Natural killer cell (primary cell): ENCODE measurements at regions not wholly inside any gene's neighbourhood (a gene's known extent, or its start where the extent isn't known, plus 50 kb on each side); places are given as distances from the start of the nearest gene placed in this dataset.
A peak's percentile ranks its signal among the peaks of the same experiment; 100 is the strongest.

Experiments used
- ATAC-seq, 3 donors: fragments of 150-1000 bp in 2 of 3; fragments of 200-7000 bp in 1 of 3; cut with Tn5 transposase; 1 replicate in 1 of 3; 2 replicates in 2 of 3; pipeline ENCODE4 v1.10.0; 2021; ENCODE audit warnings: mild to moderate bottlenecking in 2 of 3, moderate library complexity in 2 of 3
- DNase-seq, 2 donors: peaks; one replicate each; pipeline versions ENCODE4 v3.0.0 to v3.0.0-alpha.2; 2013 to 2021; ENCODE audit warnings: mixed read lengths in 1 of 2
- H3K27ac ChIP-seq: one replicate; pipeline ENCODE4 v1.5.1; 2013; ENCODE audit warnings: mild to moderate bottlenecking, low read length
- H3K27me3 ChIP-seq: one replicate; pipeline ENCODE4 v1.6.1; 2013; ENCODE audit warnings: low read length; ENCODE audit not compliant: control insufficient read depth, insufficient read depth
- H3K36me3 ChIP-seq: one replicate; pipeline ENCODE4 v1.6.1; 2013; ENCODE audit warnings: low read length; ENCODE audit not compliant: control insufficient read depth, insufficient read depth
- H3K4me1 ChIP-seq: one replicate; pipeline ENCODE4 v1.6.1; 2013; ENCODE audit warnings: low read length; ENCODE audit not compliant: control insufficient read depth, insufficient read depth
- H3K4me3 ChIP-seq: one replicate; pipeline ENCODE4 v1.5.1; 2013; ENCODE audit warnings: low read length
- H3K9me3 ChIP-seq: one replicate; pipeline ENCODE4 v1.6.1; 2013; ENCODE audit warnings: low read length; ENCODE audit not compliant: control insufficient read depth, insufficient read depth
- H3K27ac Mint-ChIP-seq, 2 donors: one replicate each; pipeline ENCODE4 v1.8.0; 2022; ENCODE audit warnings: mild to moderate bottlenecking in 2 of 2, mixed read lengths in 2 of 2, moderate library complexity in 1 of 2
- H3K27me3 Mint-ChIP-seq, 2 donors: one replicate each; pipeline ENCODE4 v1.8.0; 2022; ENCODE audit warnings: low read depth in 2 of 2, mixed read lengths in 2 of 2
- H3K36me3 Mint-ChIP-seq: one replicate; pipeline ENCODE4 v1.8.0; 2022; ENCODE audit warnings: mixed read lengths
- H3K4me1 Mint-ChIP-seq, 2 donors: one replicate each; pipeline ENCODE4 v1.8.0; 2022; ENCODE audit warnings: mixed read lengths in 2 of 2
- H3K4me3 Mint-ChIP-seq: one replicate; pipeline ENCODE4 v1.8.0; 2022; ENCODE audit warnings: mild to moderate bottlenecking, moderate library complexity, mixed read lengths
- H3K9me3 Mint-ChIP-seq, 2 donors: one replicate each; pipeline ENCODE4 v1.8.0; 2022; ENCODE audit warnings: mixed read lengths in 2 of 2
- WGBS: methylation state at CpG from one replicate; pipeline ENCODE4 v1.1.7; 2013; ENCODE audit warnings: missing lambda C conversion rate; ENCODE audit not compliant: insufficient coverage; 5-methylcytosine and 5-hydroxymethylcytosine counted together
- intact Hi-C: fragments of 100-400 bp; cut with micrococcal nuclease; formaldehyde crosslinking; loops from one replicate; pipeline ENCODE4 v1.14.2; 2022
- TF ChIP-seq, protein P1 (sequence below): fragments of 200-600 bp; IDR thresholded peaks from one replicate; pipeline ENCODE4 v1.8.0; 2022; ENCODE audit warnings: antibody characterized with exemption

DNA sequence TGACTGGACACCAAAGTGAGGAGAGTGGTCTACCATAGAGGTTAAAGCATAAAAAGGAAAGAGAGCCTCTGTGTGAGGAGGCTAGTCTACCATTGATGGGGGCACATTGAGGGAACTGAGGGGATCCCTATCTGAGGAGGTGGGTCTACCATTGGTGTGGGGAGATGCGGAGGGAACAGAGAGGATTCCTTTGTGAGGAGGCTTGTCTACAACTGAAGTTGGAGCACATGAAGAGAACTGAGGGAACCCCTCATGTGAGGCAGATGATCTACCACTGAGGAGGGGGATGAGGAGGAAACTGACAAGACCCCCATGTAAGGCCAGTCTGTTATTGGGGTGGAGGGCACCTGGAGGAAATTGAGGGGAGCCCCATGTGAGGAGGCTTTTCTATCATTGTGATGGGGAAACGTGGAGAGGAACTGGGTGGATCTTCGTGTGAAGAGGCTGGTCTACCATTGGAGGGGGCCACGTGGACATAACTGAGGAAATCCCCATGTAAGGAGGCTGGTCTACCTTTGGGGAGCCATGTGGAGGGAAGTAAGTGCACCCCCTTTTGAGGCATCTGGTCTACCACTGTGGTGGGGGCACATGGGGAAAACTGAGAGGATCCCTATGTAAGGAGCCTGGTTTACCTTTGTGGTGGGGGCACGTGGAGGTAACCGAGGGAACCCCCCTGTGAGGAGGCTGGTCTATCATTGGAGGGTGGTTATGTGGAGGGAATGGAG, 160.1 kb downstream of the FBLN2 start:
- H3K27me3 Mint-ChIP-seq, result peaks cover 40 to 48% of the 10 kb centered on the region in 2 donors
- Histone ChIP-seq H3K27me3 (no peaks in the 10 kb centered on the region), H3K4me1 (no peaks in the 10 kb centered on the region), H3K27ac (no peak overlapping the region), H3K4me3 (no peak overlapping the region), H3K9me3 (peaks cover 4% of the 10 kb centered on the region), H3K36me3 (no peaks in the 10 kb centered on the region)
- DNase-seq (peak in 1 of 2 donors; percentile 3), ATAC-seq (no peak)
- peaks cover 0 to 2% of the 10 kb centered on the region in 2 donors for H3K9me3 Mint-ChIP-seq
- intact Hi-C loops, result no loop called here
- WGBS, result 76% methylated on average over 6 of the region's 6 CpGs
- H3K4me3 Mint-ChIP-seq, result no peak overlapping the region
- TF ChIP-seq, protein P1, sequence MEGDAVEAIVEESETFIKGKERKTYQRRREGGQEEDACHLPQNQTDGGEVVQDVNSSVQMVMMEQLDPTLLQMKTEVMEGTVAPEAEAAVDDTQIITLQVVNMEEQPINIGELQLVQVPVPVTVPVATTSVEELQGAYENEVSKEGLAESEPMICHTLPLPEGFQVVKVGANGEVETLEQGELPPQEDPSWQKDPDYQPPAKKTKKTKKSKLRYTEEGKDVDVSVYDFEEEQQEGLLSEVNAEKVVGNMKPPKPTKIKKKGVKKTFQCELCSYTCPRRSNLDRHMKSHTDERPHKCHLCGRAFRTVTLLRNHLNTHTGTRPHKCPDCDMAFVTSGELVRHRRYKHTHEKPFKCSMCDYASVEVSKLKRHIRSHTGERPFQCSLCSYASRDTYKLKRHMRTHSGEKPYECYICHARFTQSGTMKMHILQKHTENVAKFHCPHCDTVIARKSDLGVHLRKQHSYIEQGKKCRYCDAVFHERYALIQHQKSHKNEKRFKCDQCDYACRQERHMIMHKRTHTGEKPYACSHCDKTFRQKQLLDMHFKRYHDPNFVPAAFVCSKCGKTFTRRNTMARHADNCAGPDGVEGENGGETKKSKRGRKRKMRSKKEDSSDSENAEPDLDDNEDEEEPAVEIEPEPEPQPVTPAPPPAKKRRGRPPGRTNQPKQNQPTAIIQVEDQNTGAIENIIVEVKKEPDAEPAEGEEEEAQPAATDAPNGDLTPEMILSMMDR, result no peak
- no peaks in the 10 kb centered on the region for H3K4me1 Mint-ChIP-seq
- no peak overlapping the region for H3K27ac Mint-ChIP-seq
- no peaks in the 10 kb centered on the region for H3K36me3 Mint-ChIP-seq

DNA sequence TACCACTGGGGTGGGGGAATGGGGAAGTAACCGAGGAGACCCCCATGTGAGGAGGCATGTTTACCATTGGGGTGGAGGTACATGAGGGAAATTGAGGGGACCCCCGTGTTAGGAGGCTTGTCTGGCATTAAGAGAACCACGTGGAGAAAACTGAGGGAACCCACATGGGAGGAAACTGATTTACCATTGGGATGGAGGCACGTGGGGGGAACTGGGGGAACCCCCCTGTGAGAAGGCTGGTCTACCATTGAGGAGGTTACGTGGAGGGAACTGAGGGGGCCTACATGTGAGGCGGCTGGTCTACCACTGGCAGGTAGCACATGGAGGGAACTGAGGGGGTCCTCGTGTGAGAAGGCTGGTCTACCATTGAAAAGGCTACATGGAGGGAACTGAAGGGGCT, 159.4 kb downstream of the FBLN2 start:
- Histone ChIP-seq H3K9me3 (peaks cover 4% of the 10 kb centered on the region), H3K4me1 (no peaks in the 10 kb centered on the region), H3K27me3 (no peaks in the 10 kb centered on the region), H3K27ac (no peak overlapping the region), H3K36me3 (no peaks in the 10 kb centered on the region), H3K4me3 (no peak overlapping the region)
- Mint-ChIP-seq H3K36me3 (no peaks in the 10 kb centered on the region), H3K4me3 (no peak overlapping the region), H3K27me3 (peaks cover 41 to 45% of the 10 kb centered on the region in 2 donors), H3K4me1 (no peaks in the 10 kb centered on the region), H3K9me3 (peaks cover 0 to 2% of the 10 kb centered on the region in 2 donors), H3K27ac (no peak overlapping the region)
- 80% methylated on average over 7 of the region's 7 CpGs for WGBS
- TF ChIP-seq, protein P1, result no peak
- intact Hi-C loops, result no loop called here
- no peak for ATAC-seq
- DNase-seq, result peak in 1 of 2 donors; percentile 9

DNA sequence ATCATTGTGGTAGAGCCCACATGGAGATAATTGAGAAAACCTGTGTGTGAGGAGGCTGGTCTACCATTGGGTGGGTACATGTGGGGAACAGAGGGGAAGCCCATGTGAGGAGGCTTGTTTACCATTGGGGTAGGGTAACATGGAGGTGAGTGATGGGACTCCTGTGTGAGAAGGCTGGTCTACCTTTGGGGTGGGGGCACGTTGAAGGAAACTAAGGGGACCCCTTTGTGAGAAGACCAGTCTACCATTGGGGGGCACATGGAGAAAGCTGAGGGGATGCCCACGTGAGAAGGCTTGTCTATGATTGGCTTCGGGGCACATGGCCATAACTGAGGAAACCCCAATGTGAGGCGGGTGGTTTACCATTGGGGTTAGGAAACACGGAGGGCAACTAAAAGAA, 158.5 kb downstream of the FBLN2 start:
- Histone ChIP-seq H3K9me3 (peaks cover 4% of the 10 kb centered on the region), H3K4me1 (no peaks in the 10 kb centered on the region), H3K27me3 (no peaks in the 10 kb centered on the region), H3K36me3 (no peaks in the 10 kb centered on the region), H3K27ac (no peak overlapping the region), H3K4me3 (no peak overlapping the region)
- 86% methylated on average over 5 of the region's 5 CpGs for WGBS
- no peaks in the 10 kb centered on the region for H3K4me1 Mint-ChIP-seq
- TF ChIP-seq, protein P1, result no peak
- ATAC-seq, result no peak
- no peak overlapping the region for H3K27ac Mint-ChIP-seq
- peak in 1 of 2 donors; percentile 5 for DNase-seq
- H3K9me3 Mint-ChIP-seq, result peaks cover 0 to 2% of the 10 kb centered on the region in 2 donors
- H3K27me3 Mint-ChIP-seq, result peaks cover 42 to 45% of the 10 kb centered on the region in 2 donors
- intact Hi-C loops, result no loop called here
- no peaks in the 10 kb centered on the region for H3K36me3 Mint-ChIP-seq
- H3K4me3 Mint-ChIP-seq, result no peak overlapping the region

DNA sequence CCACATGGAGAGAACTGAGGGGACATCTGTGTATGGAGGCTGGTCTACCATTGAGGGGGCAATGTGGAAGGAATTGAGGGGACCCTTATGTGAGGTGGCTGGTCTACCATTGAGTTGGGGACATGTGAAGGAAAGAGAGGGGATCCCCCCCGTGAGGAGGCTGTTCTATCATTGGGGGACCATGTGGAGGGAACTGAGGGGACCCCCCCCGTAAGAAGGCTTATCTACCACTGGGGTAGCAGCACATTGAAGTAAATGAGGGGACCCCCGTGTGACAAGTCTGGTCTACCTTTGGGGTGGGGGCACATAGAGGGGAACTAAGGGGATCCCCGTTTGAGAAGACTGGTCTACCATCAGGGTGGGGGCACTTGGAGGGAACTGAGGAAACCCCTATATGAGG, 158.0 kb downstream of the FBLN2 start:
- TF ChIP-seq, protein P1, result no peak
- 74% methylated on average over 4 of the region's 4 CpGs for whole genome bisulfite sequencing
- H3K27me3 Mint-ChIP-seq, result peaks cover 41 to 45% of the 10 kb centered on the region in 2 donors
- ATAC-seq (no peak), DNase-seq (no peak)
- H3K9me3 Mint-ChIP-seq, result peaks cover 0 to 2% of the 10 kb centered on the region in 2 donors
- Histone ChIP-seq H3K4me1 (no peaks in the 10 kb centered on the region), H3K36me3 (no peaks in the 10 kb centered on the region), H3K9me3 (peaks cover 4% of the 10 kb centered on the region), H3K27ac (no peak overlapping the region), H3K4me3 (no peak overlapping the region), H3K27me3 (no peaks in the 10 kb centered on the region)
- no peak overlapping the region for H3K27ac Mint-ChIP-seq
- no peak overlapping the region for H3K4me3 Mint-ChIP-seq
- no peaks in the 10 kb centered on the region for H3K4me1 Mint-ChIP-seq
- intact Hi-C loops, result no loop called here
- H3K36me3 Mint-ChIP-seq, result no peaks in the 10 kb centered on the region
